ENCODE measurements at regions not wholly inside any gene's neighbourhood (a gene's known extent, or its start where the extent isn't known, plus 50 kb on each side); places are given as distances from the start of the nearest gene placed in this dataset.
"Not testable (repeated sequence)": the region's sequence is repeated elsewhere in the genome, so short reads cannot be mapped to it uniquely, and the experiment has no call there.

DNA sequence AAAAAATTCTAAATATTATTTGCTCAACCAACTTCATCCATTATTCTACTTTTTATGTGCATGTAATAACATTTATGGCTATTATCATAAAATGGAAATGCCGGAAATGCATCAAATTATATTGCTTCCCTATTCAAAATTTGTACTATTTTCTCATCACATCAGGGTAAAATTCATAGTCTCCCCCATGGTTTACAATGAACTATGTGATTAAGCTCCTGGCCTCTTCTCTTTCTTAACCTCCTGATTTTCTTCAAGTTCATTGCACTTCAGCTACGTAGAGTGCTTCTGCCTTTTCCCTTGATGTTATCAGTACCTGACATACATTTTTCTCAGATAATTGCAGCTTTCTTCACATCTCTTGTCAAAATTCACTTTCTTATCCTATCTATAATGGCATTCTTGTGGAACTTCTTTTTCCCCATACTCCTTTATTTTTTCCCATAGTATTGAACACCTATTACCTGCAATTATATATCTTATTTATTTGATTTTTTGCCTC is 699.1 kb upstream of the ADGRB3 start:
- H3K4me3 ChIP-seq (IDR thresholded peaks at IDR 0.05; ENCODE audit: insufficient read depth, low read depth, low read length) = no peak overlapping the region
- H3K79me2 ChIP-seq (ENCODE audit: insufficient read depth, low read depth) = no peaks in the 10 kb centered on the region
- H2AFZ ChIP-seq (ENCODE audit: low read depth) = no peak overlapping the region
- H3K9ac ChIP-seq = no peak overlapping the region
- no peaks in the 10 kb centered on the region for H3K27me3 ChIP-seq (ENCODE audit: insufficient read depth, low read depth)
- no peaks in the 10 kb centered on the region for H3K4me1 ChIP-seq (ENCODE audit: low read depth, poor library complexity, severe bottlenecking)
- no peaks in the 10 kb centered on the region for H3K36me3 ChIP-seq (ENCODE audit: insufficient read depth)
- H4K20me1 ChIP-seq (ENCODE audit: insufficient read depth) = no peaks in the 10 kb centered on the region
- H3K27ac ChIP-seq = no peak overlapping the region
- TF ChIP-seq, protein P1, sequence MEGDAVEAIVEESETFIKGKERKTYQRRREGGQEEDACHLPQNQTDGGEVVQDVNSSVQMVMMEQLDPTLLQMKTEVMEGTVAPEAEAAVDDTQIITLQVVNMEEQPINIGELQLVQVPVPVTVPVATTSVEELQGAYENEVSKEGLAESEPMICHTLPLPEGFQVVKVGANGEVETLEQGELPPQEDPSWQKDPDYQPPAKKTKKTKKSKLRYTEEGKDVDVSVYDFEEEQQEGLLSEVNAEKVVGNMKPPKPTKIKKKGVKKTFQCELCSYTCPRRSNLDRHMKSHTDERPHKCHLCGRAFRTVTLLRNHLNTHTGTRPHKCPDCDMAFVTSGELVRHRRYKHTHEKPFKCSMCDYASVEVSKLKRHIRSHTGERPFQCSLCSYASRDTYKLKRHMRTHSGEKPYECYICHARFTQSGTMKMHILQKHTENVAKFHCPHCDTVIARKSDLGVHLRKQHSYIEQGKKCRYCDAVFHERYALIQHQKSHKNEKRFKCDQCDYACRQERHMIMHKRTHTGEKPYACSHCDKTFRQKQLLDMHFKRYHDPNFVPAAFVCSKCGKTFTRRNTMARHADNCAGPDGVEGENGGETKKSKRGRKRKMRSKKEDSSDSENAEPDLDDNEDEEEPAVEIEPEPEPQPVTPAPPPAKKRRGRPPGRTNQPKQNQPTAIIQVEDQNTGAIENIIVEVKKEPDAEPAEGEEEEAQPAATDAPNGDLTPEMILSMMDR (conservative IDR thresholded peaks at IDR 0.05; ENCODE audit: low read depth, low read length) = no peak
- no peak overlapping the region for H3K4me2 ChIP-seq

DNA sequence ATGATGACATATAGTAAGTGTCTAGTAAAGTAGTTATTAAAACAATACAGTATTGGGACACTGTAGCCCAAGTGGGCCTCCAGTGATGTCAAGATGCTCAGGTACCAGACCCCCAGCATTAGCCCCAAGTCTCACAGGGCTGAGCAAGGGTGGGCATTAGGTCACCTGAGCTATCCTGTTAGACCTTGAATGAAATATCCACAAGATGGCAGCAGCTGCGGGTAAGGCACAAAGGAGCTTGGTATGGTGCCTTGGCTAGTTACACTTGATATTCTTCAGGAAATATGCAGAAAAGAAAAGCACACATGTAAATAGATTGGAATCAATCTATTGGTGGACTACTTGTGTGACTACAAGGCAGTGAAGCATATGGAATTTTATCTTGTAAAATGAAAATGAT is 701.8 kb upstream of the ADGRB3 start:
- H3K4me3 ChIP-seq (IDR thresholded peaks at IDR 0.05; ENCODE audit: insufficient read depth, low read depth, low read length) = no peak overlapping the region
- no peaks in the 10 kb centered on the region for H3K4me1 ChIP-seq (ENCODE audit: low read depth, poor library complexity, severe bottlenecking)
- no peak overlapping the region for H3K9ac ChIP-seq
- H3K4me2 ChIP-seq = no peak overlapping the region
- H4K20me1 ChIP-seq (ENCODE audit: insufficient read depth) = no peaks in the 10 kb centered on the region
- no peaks in the 10 kb centered on the region for H3K79me2 ChIP-seq (ENCODE audit: insufficient read depth, low read depth)
- no peaks in the 10 kb centered on the region for H3K36me3 ChIP-seq (ENCODE audit: insufficient read depth)
- H3K27ac ChIP-seq = no peak overlapping the region
- TF ChIP-seq, protein P1 (conservative IDR thresholded peaks at IDR 0.05; ENCODE audit: low read depth, low read length) = no peak
- H2AFZ ChIP-seq (ENCODE audit: low read depth) = no peak overlapping the region
- H3K27me3 ChIP-seq (ENCODE audit: insufficient read depth, low read depth) = no peaks in the 10 kb centered on the region

DNA sequence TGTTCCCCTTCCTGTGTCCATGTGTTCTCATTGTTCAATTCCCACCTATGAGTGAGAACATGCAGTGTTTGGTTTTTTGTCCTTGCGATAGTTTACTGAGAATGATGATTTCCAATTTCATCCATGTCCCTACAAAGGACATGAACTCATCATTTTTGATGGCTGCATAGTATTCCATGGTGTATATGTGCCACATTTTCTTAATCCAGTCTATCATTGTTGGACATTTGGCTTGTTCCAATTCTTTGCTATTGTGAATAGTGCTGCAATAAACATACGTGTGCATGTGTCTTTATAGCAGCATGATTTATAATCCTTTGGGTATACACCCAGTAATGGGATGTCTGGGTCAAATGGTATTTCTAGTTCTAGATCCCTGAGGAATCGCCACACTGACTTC is 712.5 kb upstream of the ADGRB3 start:
- H3K4me3 ChIP-seq (IDR thresholded peaks at IDR 0.05; ENCODE audit: insufficient read depth, low read depth, low read length); H2AFZ ChIP-seq (ENCODE audit: low read depth); H3K27me3 ChIP-seq (ENCODE audit: insufficient read depth, low read depth); H4K20me1 ChIP-seq (ENCODE audit: insufficient read depth); H3K4me2 ChIP-seq; H3K9ac ChIP-seq; H3K36me3 ChIP-seq (ENCODE audit: insufficient read depth); H3K4me1 ChIP-seq (ENCODE audit: low read depth, poor library complexity, severe bottlenecking); H3K27ac ChIP-seq; H3K79me2 ChIP-seq (ENCODE audit: insufficient read depth, low read depth): not testable (repeated sequence)

DNA sequence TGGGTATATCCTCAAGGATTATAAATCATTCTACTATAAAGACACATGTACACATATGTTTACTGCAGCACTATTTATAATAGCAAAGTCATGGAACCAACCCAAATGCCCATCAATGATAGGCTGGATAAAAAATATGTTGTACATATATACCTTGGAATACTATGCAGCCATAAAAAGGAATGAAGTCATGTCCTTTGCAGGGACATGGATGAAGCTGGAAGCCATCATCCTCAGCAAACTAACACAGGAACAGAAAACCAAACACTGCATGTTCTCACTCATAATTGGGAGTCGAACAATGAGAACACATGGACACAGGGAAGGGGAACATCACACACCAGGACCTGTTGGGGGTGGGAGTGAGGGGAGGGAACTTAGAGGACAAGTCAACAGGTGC is 715.0 kb upstream of the ADGRB3 start:
- H3K9ac ChIP-seq; H3K27me3 ChIP-seq (ENCODE audit: insufficient read depth, low read depth); H3K4me3 ChIP-seq (IDR thresholded peaks at IDR 0.05; ENCODE audit: insufficient read depth, low read depth, low read length); H3K79me2 ChIP-seq (ENCODE audit: insufficient read depth, low read depth); H4K20me1 ChIP-seq (ENCODE audit: insufficient read depth); H3K36me3 ChIP-seq (ENCODE audit: insufficient read depth); H3K4me2 ChIP-seq; H2AFZ ChIP-seq (ENCODE audit: low read depth); H3K4me1 ChIP-seq (ENCODE audit: low read depth, poor library complexity, severe bottlenecking); H3K27ac ChIP-seq: not testable (repeated sequence)

DNA sequence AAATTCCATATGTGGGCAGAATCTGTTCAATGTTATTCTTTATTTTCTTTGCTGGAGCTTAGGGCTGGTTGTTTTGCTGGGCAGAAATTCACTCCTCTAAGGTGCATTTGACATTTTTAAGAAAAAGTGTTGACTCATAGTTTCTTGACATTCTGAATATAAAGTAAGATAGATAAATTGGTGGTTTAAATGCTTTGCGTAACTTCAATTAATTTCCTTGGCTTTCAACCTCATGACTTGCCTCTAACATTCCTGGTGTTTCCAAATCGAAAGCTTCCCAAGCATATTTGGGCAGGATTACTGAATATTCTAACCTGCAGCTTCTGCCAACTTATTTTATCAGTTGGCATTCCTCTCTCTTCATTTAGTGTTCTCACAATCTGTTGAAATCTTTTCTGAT is 718.7 kb upstream of the ADGRB3 start:
- Histone ChIP-seq H4K20me1 (ENCODE audit: insufficient read depth) (no peaks in the 10 kb centered on the region), H3K27me3 (ENCODE audit: insufficient read depth, low read depth) (no peaks in the 10 kb centered on the region), H3K4me3 (IDR thresholded peaks at IDR 0.05; ENCODE audit: insufficient read depth, low read depth, low read length) (no peak overlapping the region), H2AFZ (ENCODE audit: low read depth) (no peak overlapping the region), H3K27ac (no peak overlapping the region), H3K79me2 (ENCODE audit: insufficient read depth, low read depth) (no peaks in the 10 kb centered on the region), H3K36me3 (ENCODE audit: insufficient read depth) (no peaks in the 10 kb centered on the region), H3K4me2 (no peak overlapping the region), H3K9ac (no peak overlapping the region), H3K4me1 (ENCODE audit: low read depth, poor library complexity, severe bottlenecking) (no peaks in the 10 kb centered on the region)
- TF ChIP-seq, protein P1 (conservative IDR thresholded peaks at IDR 0.05; ENCODE audit: low read depth, low read length) = no peak
